A549 (cell line): ENCODE measurements at regions not wholly inside any gene's neighbourhood (a gene's known extent, or its start where the extent isn't known, plus 50 kb on each side); places are given as distances from the start of the nearest gene placed in this dataset.

ENCODE experiments used
- ATAC-seq, 2 experiments: fragments of 200-7000 bp in 1 of 2; fragments of >200 bp in 1 of 2; cut with Nextera tagmentation in 1 of 2; cut with Tn5 transposase in 1 of 2; 3 replicates each; pipeline versions ENCODE4 v1.8.0 to v1.9.1; 2018 to 2020; ENCODE audit warnings: mild to moderate bottlenecking in 1 of 2, moderate library complexity in 1 of 2
- CTCF ChIA-PET: fragments of 300-600 bp; sonication (Branson Sonifier 250); formaldehyde crosslinking; extraction: SDS; loops from one replicate; lab custom pipeline; 2021; ENCODE audit warnings: antibody characterized with exemption, inconsistent platforms; lab: Yijun Ruan, JAX
- POLR2A ChIA-PET: fragments of 350-600 bp; formaldehyde crosslinking; extraction: SDS; loops from one replicate; lab custom pipeline; 2021; ENCODE audit warnings: antibody characterized with exemption, inconsistent platforms; lab: Yijun Ruan, JAX
- DNase-seq, 2 experiments: peaks; one replicate each; pipeline versions ENCODE4 v3.0.0 to v3.0.0-alpha.2; 2011 to 2016; ENCODE audit warnings: low read depth in 1 of 2, low spot score in 1 of 2
- FAIRE-seq: peaks from 2 replicates; lab custom pipeline; 2011; peaks lifted over from hg19 to GRCh38; lab: Jason Lieb, UNC
- H3K27ac ChIP-seq, 2 experiments: fragments of >200 bp; sonication (Bioruptor Twin); formaldehyde crosslinking; 3 replicates each; pipeline ENCODE4 v1.5.1; 2016 to 2017
- H3K4me1 ChIP-seq: fragments of >200 bp; sonication (Bioruptor Twin); formaldehyde crosslinking; 3 replicates; pipeline ENCODE4 v1.6.1; 2016
- H3K4me2 ChIP-seq: fragments of >200 bp; sonication (Bioruptor Twin); formaldehyde crosslinking; 3 replicates; pipeline ENCODE4 v1.6.1; 2016
- H3K4me3 ChIP-seq: fragments of >200 bp; sonication (Bioruptor Twin); formaldehyde crosslinking; 3 replicates; pipeline ENCODE4 v1.5.1; 2016
- H3K9me3 ChIP-seq: fragments of >200 bp; sonication (Bioruptor Twin); formaldehyde crosslinking; 3 replicates; pipeline ENCODE4 v1.6.1; 2016
- CBX2 ChIP-seq: fragments of 200-600 bp; sonication (generic); IDR thresholded peaks from 2 replicates; pipeline ENCODE4 v1.6.1; 2016; ENCODE audit warnings: low read depth, mild to moderate bottlenecking, borderline replicate concordance
- CBX8 ChIP-seq: fragments of 200-600 bp; sonication (generic); IDR thresholded peaks from 2 replicates; pipeline ENCODE4 v1.6.1; 2016
- CTCF ChIP-seq: fragments of >200 bp; sonication (Bioruptor Twin); formaldehyde crosslinking; IDR thresholded peaks from 3 replicates; pipeline ENCODE4 v1.5.1; 2016
- FOSL2 ChIP-seq, 2 experiments: fragments of 450-650 bp in 1 of 2; fragments of >200 bp in 1 of 2; sonication (Bioruptor Twin) in 1 of 2; formaldehyde crosslinking; IDR thresholded peaks; 2 replicates each; pipeline versions ENCODE4 v1.5.0 to v1.6.1; 2016 to 2020; ENCODE audit warnings: mild to moderate bottlenecking in 1 of 2, moderate library complexity in 1 of 2
- GATA3 ChIP-seq: IDR thresholded peaks from 2 replicates; pipeline ENCODE4 v1.6.1; 2012; ENCODE audit warnings: borderline replicate concordance
- HES2 ChIP-seq: fragments of >200 bp; sonication (Bioruptor Twin); formaldehyde crosslinking; IDR thresholded peaks from 2 replicates; pipeline ENCODE4 v1.6.1; 2016
- HMGXB4 ChIP-seq: fragments of 250-450 bp; sonication (Bioruptor Pico); IDR thresholded peaks from 2 replicates; pipeline ENCODE4 v1.5.0; 2021; ENCODE audit warnings: mild to moderate bottlenecking, moderate library complexity, borderline replicate concordance
- KDM1A ChIP-seq: fragments of 200-600 bp; sonication (generic); IDR thresholded peaks from 2 replicates; pipeline ENCODE4 v1.6.1; 2016; ENCODE audit warnings: low read depth, mild to moderate bottlenecking
- KDM5A ChIP-seq: fragments of 200-600 bp; sonication (generic); IDR thresholded peaks from 2 replicates; pipeline ENCODE4 v1.6.1; 2016; ENCODE audit warnings: antibody characterized with exemption, mild to moderate bottlenecking
- MAFK ChIP-seq: fragments of 450-650 bp; IDR thresholded peaks from 2 replicates; pipeline ENCODE4 v1.6.1; 2014; ENCODE audit not compliant: partially characterized antibody
- MAZ ChIP-seq: fragments of 150-350 bp; IDR thresholded peaks from 2 replicates; pipeline ENCODE4 v1.6.1; 2014; ENCODE audit warnings: antibody characterized with exemption, low read depth, low read length, borderline replicate concordance
- MYC ChIP-seq: IDR thresholded peaks from 2 replicates; pipeline ENCODE4 v1.6.1; 2012; ENCODE audit warnings: mild to moderate bottlenecking, inconsistent platforms, low read length, improper control_type of control experiment, borderline replicate concordance
- NR3C1 ChIP-seq: fragments of >200 bp; sonication (Bioruptor Twin); formaldehyde crosslinking; IDR thresholded peaks from 3 replicates; pipeline ENCODE4 v1.6.1; 2017
- POLR2A ChIP-seq: IDR thresholded peaks from 2 replicates; pipeline ENCODE4 v1.6.1; 2012; ENCODE audit warnings: mild to moderate bottlenecking, low read length
- RCOR1 ChIP-seq: fragments of 150-350 bp; IDR thresholded peaks from 2 replicates; pipeline ENCODE4 v1.6.1; 2014; ENCODE audit warnings: antibody characterized with exemption, low read length, low read depth
- SMC3 ChIP-seq: fragments of >200 bp; sonication (Bioruptor Twin); formaldehyde crosslinking; IDR thresholded peaks from 3 replicates; pipeline ENCODE4 v1.6.1; 2018; ENCODE audit warnings: inconsistent platforms
- SREBF2 ChIP-seq: fragments of 450-650 bp; IDR thresholded peaks from 2 replicates; pipeline ENCODE4 v1.6.1; 2014; ENCODE audit warnings: mild to moderate bottlenecking, moderate library complexity
- ZC3H11A ChIP-seq: fragments of 450-650 bp; IDR thresholded peaks from 2 replicates; pipeline ENCODE4 v1.6.1; 2014; ENCODE audit warnings: antibody characterized with exemption, mild to moderate bottlenecking
- ZFP36 ChIP-seq: fragments of 450-650 bp; IDR thresholded peaks from 2 replicates; pipeline ENCODE4 v1.6.1; 2014; ENCODE audit warnings: borderline replicate concordance; ENCODE audit not compliant: partially characterized antibody
- ZNF302 ChIP-seq: fragments of 250-450 bp; sonication (Bioruptor Pico); IDR thresholded peaks from 2 replicates; pipeline ENCODE4 v1.9.0; 2021; ENCODE audit warnings: inconsistent platforms, mild to moderate bottlenecking, moderate library complexity
- WGBS: methylation state at CpG from one replicate; pipeline ENCODE4 v1.1.6; 2017; ENCODE audit errors: missing lambda C conversion rate; 5-methylcytosine and 5-hydroxymethylcytosine counted together

- H3K4me3 ChIP-seq, result no peak overlapping the region
- ChIA-PET CTCF (no interaction called here), POLR2A (no interaction called here)
- FAIRE-seq (no peak), ATAC-seq (no peak)
- no peaks in the 10 kb centered on the region; the same call in 2 of the 3 replicates for H3K9me3 ChIP-seq
- no peak for TF ChIP-seq CBX2
- no peak for TF ChIP-seq CBX8
- TF ChIP-seq SMC3, result no peak
- no peak for TF ChIP-seq ZFP36
- no peak for TF ChIP-seq KDM1A
- TF ChIP-seq KDM5A, result no peak
- no peak for TF ChIP-seq ZC3H11A
- no peak for TF ChIP-seq MYC
- TF ChIP-seq SREBF2, result no peak
- no peak for TF ChIP-seq RCOR1
- TF ChIP-seq, all 56 proteins: peak for 0
- 2% methylated on average over 4 of the region's 4 CpGs for WGBS
- no peak for DNase-seq
- Histone ChIP-seq H3K4me2 (no peak overlapping the region), H3K27ac (no peak overlapping the region), H3K4me1 (no peaks in the 10 kb centered on the region)
These were observed 308.4 kb downstream of the ISL1 start for GRCh38 chr5:51691538-51692079.

GRCh38 chr5:51694826-51695225, 311.6 kb downstream of the ISL1 start:
- ATAC-seq (no peak), DNase-seq (no peak), FAIRE-seq (no peak)
- 3% methylated on average over 2 of the region's 2 CpGs for WGBS
- TF ChIP-seq CTCF (no peak), MAFK (no peak), ZC3H11A (no peak), ZNF302 (CRISPR knock-in tag) (no peak), POLR2A (no peak), KDM5A (no peak), HMGXB4 (CRISPR knock-in tag) (no peak), MAZ (no peak), HES2 (no peak), GATA3 (no peak), NR3C1 (no peak), FOSL2 (IDR thresholded peaks at IDR 0.05) (no peak), FOSL2 (CRISPR knock-in tag; IDR thresholded peaks at IDR 0.05) (no peak)
- Histone ChIP-seq H3K4me2 (no peak overlapping the region), H3K9me3 (no peaks in the 10 kb centered on the region; the same call in 2 of the 3 replicates), H3K27ac (no peak overlapping the region), H3K4me1 (no peaks in the 10 kb centered on the region), H3K4me3 (no peak overlapping the region)
- POLR2A ChIA-PET, result no interaction called here
- CTCF ChIA-PET, result no interaction called here

- no peak overlapping the region for H3K4me2 ChIP-seq
- FAIRE-seq, result no peak
- H3K9me3 ChIP-seq, result no peaks in the 10 kb centered on the region; the same call in 2 of the 3 replicates
- 32% methylated on average over 3 of the region's 3 CpGs for WGBS
- H3K4me1 ChIP-seq, result no peaks in the 10 kb centered on the region
- CTCF ChIA-PET, result no interaction called here
- POLR2A ChIA-PET, result no interaction called here
- no peak overlapping the region for H3K27ac ChIP-seq
- TF ChIP-seq MAFK (peak; percentile 50), CBX2 (no peak), SMC3 (no peak)
- no peak for DNase-seq
- H3K4me3 ChIP-seq, result no peak overlapping the region
- no peak for ATAC-seq
These were observed 312.9 kb downstream of the ISL1 start for GRCh38 chr5:51696122-51696521.
